ENCODE measurements at regions not wholly inside any gene's neighbourhood (a gene's known extent, or its start where the extent isn't known, plus 50 kb on each side); places are given as distances from the start of the nearest gene placed in this dataset.
"Not testable (repeated sequence)": the region's sequence is repeated elsewhere in the genome, so short reads cannot be mapped to it uniquely, and the experiment has no call there.

- DNase-seq (ENCODE audit: low read depth in 2 of 3, low spot score in 2 of 3): no peak
These were observed 118.8 kb downstream of the SKIDA1 start for GRCh38 chr10:21406595-21407193.

- no peak for DNase-seq (ENCODE audit: low read depth in 2 of 3, low spot score in 2 of 3)
These were observed 119.5 kb downstream of the SKIDA1 start for GRCh38 chr10:21405981-21406380.

- no peak for DNase-seq (ENCODE audit: low read depth in 2 of 3, low spot score in 2 of 3)
These were observed 122.0 kb downstream of the SKIDA1 start for GRCh38 chr10:21403256-21404015.

- DNase-seq (ENCODE audit: low read depth in 2 of 3, low spot score in 2 of 3): no peak
These were observed 122.8 kb downstream of the SKIDA1 start for GRCh38 chr10:21402606-21403083.

GRCh38 chr10:21401196-21401595 lies 124.3 kb downstream of the SKIDA1 start:
- no peak for DNase-seq (ENCODE audit: low read depth in 2 of 3, low spot score in 2 of 3)

- no peak for DNase-seq (ENCODE audit: low read depth in 2 of 3, low spot score in 2 of 3)
These were observed 126.0 kb downstream of the SKIDA1 start for GRCh38 chr10:21399392-21400035.

- no peak for DNase-seq (ENCODE audit: low read depth in 2 of 3, low spot score in 2 of 3)
These were observed 126.8 kb downstream of the SKIDA1 start for GRCh38 chr10:21398563-21399231.

- DNase-seq (ENCODE audit: low read depth in 2 of 3, low spot score in 2 of 3): no peak
These were observed 128.6 kb downstream of the SKIDA1 start for GRCh38 chr10:21396889-21397288.

GRCh38 chr10:21393931-21394330 lies 131.6 kb downstream of the SKIDA1 start:
- no peak for DNase-seq (ENCODE audit: low read depth in 2 of 3, low spot score in 2 of 3)

GRCh38 chr10:21388589-21388988 lies 136.9 kb downstream of the SKIDA1 start:
- no peak for DNase-seq (ENCODE audit: low read depth in 2 of 3, low spot score in 2 of 3)

- no peak for DNase-seq (ENCODE audit: low read depth in 2 of 3, low spot score in 2 of 3)
These were observed 137.6 kb downstream of the SKIDA1 start for GRCh38 chr10:21387868-21388267.

GRCh38 chr10:21385996-21386585 lies 139.4 kb downstream of the SKIDA1 start:
- no peak for DNase-seq (ENCODE audit: low read depth in 2 of 3, low spot score in 2 of 3)

GRCh38 chr10:21385536-21385935 lies 139.9 kb downstream of the SKIDA1 start:
- no peak for DNase-seq (ENCODE audit: low read depth in 2 of 3, low spot score in 2 of 3)

GRCh38 chr10:21379143-21379542 lies 146.3 kb downstream of the SKIDA1 start:
- DNase-seq (ENCODE audit: low read depth in 2 of 3, low spot score in 2 of 3): no peak

GRCh38 chr10:21375274-21375673 lies 150.2 kb downstream of the SKIDA1 start:
- not testable (repeated sequence) for DNase-seq (ENCODE audit: low read depth in 2 of 3, low spot score in 2 of 3)

- DNase-seq (ENCODE audit: low read depth in 2 of 3, low spot score in 2 of 3): not testable (repeated sequence)
These were observed 151.6 kb downstream of the SKIDA1 start for GRCh38 chr10:21373881-21374280.

GRCh38 chr10:21372651-21373410 lies 152.7 kb downstream of the SKIDA1 start:
- DNase-seq (ENCODE audit: low read depth in 2 of 3, low spot score in 2 of 3): no peak

GRCh38 chr10:21369697-21370096 lies 155.8 kb downstream of the SKIDA1 start:
- DNase-seq (ENCODE audit: low read depth in 2 of 3, low spot score in 2 of 3): no peak

- DNase-seq (ENCODE audit: low read depth in 2 of 3, low spot score in 2 of 3): no peak
These were observed 156.6 kb downstream of the SKIDA1 start for GRCh38 chr10:21368728-21369425.

- no peak for DNase-seq (ENCODE audit: low read depth in 2 of 3, low spot score in 2 of 3)
These were observed 157.4 kb downstream of the SKIDA1 start for GRCh38 chr10:21368022-21368582.
